ENCODE measurements at regions not wholly inside any gene's neighbourhood (a gene's known extent, or its start where the extent isn't known, plus 50 kb on each side); places are given as distances from the start of the nearest gene placed in this dataset.

DNA sequence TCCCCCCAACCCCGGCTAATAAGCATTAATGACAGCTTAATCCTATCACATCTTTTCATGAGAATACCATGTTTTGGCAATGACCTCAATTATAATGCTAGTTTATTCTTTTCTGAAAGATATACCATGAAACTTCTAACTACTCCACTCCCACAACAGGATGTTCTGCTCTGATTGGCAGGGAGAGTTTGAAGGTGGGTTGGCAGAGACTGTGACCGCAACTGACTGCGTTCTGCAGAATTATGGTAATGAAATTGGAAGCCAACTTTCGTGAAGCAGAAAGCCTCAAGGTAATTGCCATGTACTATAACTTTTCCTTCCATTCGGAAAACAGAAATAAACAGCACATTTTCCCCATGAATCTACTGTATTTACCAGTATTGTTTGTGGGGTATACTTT lies 288.2 kb upstream of the SEMA3D start:
- TF ChIP-seq, protein P1, sequence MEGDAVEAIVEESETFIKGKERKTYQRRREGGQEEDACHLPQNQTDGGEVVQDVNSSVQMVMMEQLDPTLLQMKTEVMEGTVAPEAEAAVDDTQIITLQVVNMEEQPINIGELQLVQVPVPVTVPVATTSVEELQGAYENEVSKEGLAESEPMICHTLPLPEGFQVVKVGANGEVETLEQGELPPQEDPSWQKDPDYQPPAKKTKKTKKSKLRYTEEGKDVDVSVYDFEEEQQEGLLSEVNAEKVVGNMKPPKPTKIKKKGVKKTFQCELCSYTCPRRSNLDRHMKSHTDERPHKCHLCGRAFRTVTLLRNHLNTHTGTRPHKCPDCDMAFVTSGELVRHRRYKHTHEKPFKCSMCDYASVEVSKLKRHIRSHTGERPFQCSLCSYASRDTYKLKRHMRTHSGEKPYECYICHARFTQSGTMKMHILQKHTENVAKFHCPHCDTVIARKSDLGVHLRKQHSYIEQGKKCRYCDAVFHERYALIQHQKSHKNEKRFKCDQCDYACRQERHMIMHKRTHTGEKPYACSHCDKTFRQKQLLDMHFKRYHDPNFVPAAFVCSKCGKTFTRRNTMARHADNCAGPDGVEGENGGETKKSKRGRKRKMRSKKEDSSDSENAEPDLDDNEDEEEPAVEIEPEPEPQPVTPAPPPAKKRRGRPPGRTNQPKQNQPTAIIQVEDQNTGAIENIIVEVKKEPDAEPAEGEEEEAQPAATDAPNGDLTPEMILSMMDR (IDR thresholded peaks at IDR 0.05): no peak
- TF ChIP-seq EP300 (IDR thresholded peaks at IDR 0.05) (no peak), POLR2A (IDR thresholded peaks at IDR 0.05) (no peak), POLR2AphosphoS5 (IDR thresholded peaks at IDR 0.05) (no peak)
- no peak overlapping the region for H3K27ac ChIP-seq
- no peaks in the 10 kb centered on the region for H3K27me3 ChIP-seq
- DNase-seq: no peak
- H3K4me3 ChIP-seq: no peak overlapping the region
- no peaks in the 10 kb centered on the region for H3K4me1 ChIP-seq
- 84 to 90% (median 88%) methylated on average over 5 of the region's 5 CpGs for WGBS, 5 donors
- H3K9me3 ChIP-seq: no peaks in the 10 kb centered on the region
- no peaks in the 10 kb centered on the region for H3K36me3 ChIP-seq
- intact Hi-C loops (cut with DNase I; ENCODE audit: low total_unique reads): no loop called here

- Histone ChIP-seq H3K9me3 (no peaks in the 10 kb centered on the region), H3K4me1 (no peaks in the 10 kb centered on the region), H3K36me3 (no peaks in the 10 kb centered on the region), H3K4me3 (no peak overlapping the region), H3K27ac (no peak overlapping the region), H3K27me3 (no peaks in the 10 kb centered on the region)
- DNase-seq: no peak
- TF ChIP-seq, protein P1 (IDR thresholded peaks at IDR 0.05): no peak
- no peak for TF ChIP-seq POLR2AphosphoS5 (IDR thresholded peaks at IDR 0.05)
- intact Hi-C loops (cut with DNase I; ENCODE audit: low total_unique reads): no loop called here
- WGBS, 5 donors: 80 to 91% (median 82%) methylated on average over 2 of the region's 2 CpGs
Observed at GRCh38 chr7:85474234-85474633, 287.4 kb upstream of the SEMA3D start.

DNA sequence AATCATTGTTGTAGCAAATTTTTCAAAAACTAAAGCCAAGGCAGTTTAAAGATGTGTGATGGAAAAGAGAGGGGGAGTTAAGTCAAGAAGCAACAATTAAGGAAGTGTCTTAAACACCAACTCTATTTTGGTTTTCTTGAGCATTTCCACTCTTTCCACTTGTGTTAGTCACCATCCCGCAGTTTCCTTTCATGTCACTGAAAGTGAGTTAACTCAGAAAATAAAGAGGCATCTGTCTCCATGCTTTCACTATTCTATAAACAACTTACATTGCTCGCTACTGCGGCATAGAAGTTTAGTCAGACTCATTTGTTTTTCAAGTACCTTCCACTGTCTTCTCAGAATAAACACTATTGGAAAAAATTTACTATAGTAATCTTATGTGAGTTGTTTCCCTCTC lies 284.9 kb upstream of the SEMA3D start:
- H3K27me3 ChIP-seq: no peaks in the 10 kb centered on the region
- no peak overlapping the region for H3K4me3 ChIP-seq
- intact Hi-C loops (cut with DNase I; ENCODE audit: low total_unique reads): no loop called here
- TF ChIP-seq POLR2AphosphoS5 (IDR thresholded peaks at IDR 0.05): no peak
- TF ChIP-seq, protein P1 (IDR thresholded peaks at IDR 0.05): no peak
- no peak for TF ChIP-seq EP300 (IDR thresholded peaks at IDR 0.05)
- TF ChIP-seq POLR2A (IDR thresholded peaks at IDR 0.05): no peak
- H3K27ac ChIP-seq: no peak overlapping the region
- no peaks in the 10 kb centered on the region for H3K4me1 ChIP-seq
- DNase-seq: peak in 1 of 2 donors; percentile 20
- WGBS, 5 donors: 37 to 68% (median 50%) methylated on average over 3 of the region's 3 CpGs
- no peaks in the 10 kb centered on the region for H3K36me3 ChIP-seq
- no peaks in the 10 kb centered on the region for H3K9me3 ChIP-seq

DNA sequence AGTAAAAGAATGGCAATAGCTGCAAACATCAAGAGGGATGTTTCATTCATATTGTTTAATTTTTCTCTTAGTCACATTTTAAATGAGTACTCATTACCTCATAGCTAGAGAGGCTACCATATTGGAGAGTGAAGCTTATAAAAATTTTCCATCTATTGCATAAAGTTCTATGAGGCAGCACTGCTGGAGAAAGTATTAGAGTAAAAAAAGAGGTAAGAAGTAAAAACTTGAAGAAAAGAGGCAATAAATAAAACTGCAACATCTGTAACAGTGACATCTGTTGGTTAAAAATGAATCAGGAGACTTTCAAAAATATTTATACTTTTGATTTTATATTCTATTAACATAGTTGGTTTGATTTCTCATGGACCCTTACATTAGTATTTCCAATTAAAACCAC lies 284.5 kb upstream of the SEMA3D start:
- Histone ChIP-seq H3K27ac (no peak overlapping the region), H3K4me1 (no peaks in the 10 kb centered on the region), H3K27me3 (no peaks in the 10 kb centered on the region), H3K4me3 (no peak overlapping the region), H3K36me3 (no peaks in the 10 kb centered on the region), H3K9me3 (no peaks in the 10 kb centered on the region)
- TF ChIP-seq POLR2AphosphoS5 (IDR thresholded peaks at IDR 0.05) (no peak), POLR2A (IDR thresholded peaks at IDR 0.05) (no peak), EP300 (IDR thresholded peaks at IDR 0.05) (no peak)
- TF ChIP-seq, protein P1 (IDR thresholded peaks at IDR 0.05): no peak
- no peak for DNase-seq
- intact Hi-C loops (cut with DNase I; ENCODE audit: low total_unique reads): no loop called here
